HL-60/S4 (cell line): ENCODE measurements at regions not wholly inside any gene's neighbourhood (a gene's known extent, or its start where the extent isn't known, plus 50 kb on each side); places are given as distances from the start of the nearest gene placed in this dataset.

ENCODE experiments used
- in situ Hi-C: fragments of 300-500 bp; cut with MboI; formaldehyde crosslinking; loops from 2 replicates; pipeline ENCODE4 v1.14.3; 2022; ENCODE audit warnings: low sequenced_read_pairs

GRCh38 chr2:16283071-16283850 is 342.9 kb downstream of the MYCN start:
- in situ Hi-C loops, result no loop called here

DNA sequence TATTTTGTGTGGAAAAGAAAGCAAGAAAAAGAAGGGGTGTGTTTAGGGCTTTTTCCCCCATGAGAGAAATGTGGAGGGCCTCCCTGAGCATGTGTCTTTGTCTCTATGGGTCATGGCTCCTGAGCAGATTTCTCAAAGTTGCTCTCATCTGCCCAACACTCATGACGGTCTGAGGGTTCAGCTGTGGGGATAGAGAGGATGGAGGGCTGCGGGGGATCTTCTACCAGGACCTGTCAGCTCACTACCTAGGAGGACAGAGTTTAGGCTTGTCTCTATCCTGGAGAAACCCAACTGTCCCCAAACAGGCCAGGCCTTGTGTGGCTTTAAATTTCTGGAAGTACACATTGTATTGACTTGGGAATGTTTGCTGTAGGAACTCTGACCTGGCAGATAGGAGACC is 342.2 kb downstream of the MYCN start:
- in situ Hi-C loops, result no loop called here

- in situ Hi-C loops, result no loop called here
These were observed 341.3 kb downstream of the MYCN start for GRCh38 chr2:16281451-16282335.

- in situ Hi-C loops, result no loop called here
These were observed 339.7 kb downstream of the MYCN start for GRCh38 chr2:16280081-16280480.

DNA sequence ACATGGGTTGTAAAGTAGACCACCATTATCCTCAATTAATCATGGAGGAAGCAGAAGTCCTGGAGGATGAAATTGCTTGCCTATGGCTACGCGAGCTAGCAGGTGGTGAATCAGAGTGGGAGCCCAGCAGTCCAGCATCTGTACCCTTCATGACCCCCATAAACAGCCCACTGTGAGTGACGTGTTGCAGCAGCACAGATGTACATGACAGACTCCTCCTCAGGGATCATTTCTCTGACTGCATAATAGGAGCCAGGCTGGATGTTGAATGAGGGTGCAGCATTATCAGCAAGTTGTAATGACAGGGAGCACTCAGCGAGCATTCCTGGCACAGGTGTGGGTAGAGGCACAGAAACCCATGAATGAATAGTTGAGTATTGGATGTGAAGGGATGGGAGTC is 339.3 kb downstream of the MYCN start:
- in situ Hi-C loops, result no loop called here

- in situ Hi-C loops, result no loop called here
These were observed 338.8 kb downstream of the MYCN start for GRCh38 chr2:16279201-16279570.

- in situ Hi-C loops, result no loop called here
These were observed 338.3 kb downstream of the MYCN start for GRCh38 chr2:16278421-16279200.

DNA sequence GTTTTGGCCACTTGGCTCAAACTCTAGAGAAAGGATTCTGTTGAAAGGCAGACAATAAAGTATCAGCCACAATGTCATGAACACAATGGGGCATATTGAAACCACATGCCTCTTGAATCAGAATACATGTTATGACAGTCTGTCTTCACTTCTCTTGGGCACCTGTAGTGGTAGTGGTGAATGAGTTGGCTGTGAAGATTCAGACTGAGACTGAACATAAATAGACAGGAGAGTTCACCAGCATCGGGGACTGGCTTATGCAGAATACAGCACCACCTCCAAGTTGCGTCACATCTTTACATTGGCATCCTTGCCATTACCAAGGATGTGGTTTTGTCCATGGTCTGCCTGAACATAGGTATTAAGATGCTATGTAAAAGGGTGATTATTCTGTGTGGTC is 336.8 kb downstream of the MYCN start:
- in situ Hi-C loops, result no loop called here

- in situ Hi-C loops, result no loop called here
These were observed 335.3 kb downstream of the MYCN start for GRCh38 chr2:16275661-16276060.

- in situ Hi-C loops, result no loop called here
These were observed 334.8 kb downstream of the MYCN start for GRCh38 chr2:16275131-16275530.

- in situ Hi-C loops, result no loop called here
These were observed 332.8 kb downstream of the MYCN start for GRCh38 chr2:16273111-16273510.

GRCh38 chr2:16272038-16272788 is 331.9 kb downstream of the MYCN start:
- in situ Hi-C loops, result no loop called here

- in situ Hi-C loops, result no loop called here
These were observed 331.0 kb downstream of the MYCN start for GRCh38 chr2:16271231-16271896.

- in situ Hi-C loops, result no loop called here
These were observed 330.1 kb downstream of the MYCN start for GRCh38 chr2:16270441-16270840.

DNA sequence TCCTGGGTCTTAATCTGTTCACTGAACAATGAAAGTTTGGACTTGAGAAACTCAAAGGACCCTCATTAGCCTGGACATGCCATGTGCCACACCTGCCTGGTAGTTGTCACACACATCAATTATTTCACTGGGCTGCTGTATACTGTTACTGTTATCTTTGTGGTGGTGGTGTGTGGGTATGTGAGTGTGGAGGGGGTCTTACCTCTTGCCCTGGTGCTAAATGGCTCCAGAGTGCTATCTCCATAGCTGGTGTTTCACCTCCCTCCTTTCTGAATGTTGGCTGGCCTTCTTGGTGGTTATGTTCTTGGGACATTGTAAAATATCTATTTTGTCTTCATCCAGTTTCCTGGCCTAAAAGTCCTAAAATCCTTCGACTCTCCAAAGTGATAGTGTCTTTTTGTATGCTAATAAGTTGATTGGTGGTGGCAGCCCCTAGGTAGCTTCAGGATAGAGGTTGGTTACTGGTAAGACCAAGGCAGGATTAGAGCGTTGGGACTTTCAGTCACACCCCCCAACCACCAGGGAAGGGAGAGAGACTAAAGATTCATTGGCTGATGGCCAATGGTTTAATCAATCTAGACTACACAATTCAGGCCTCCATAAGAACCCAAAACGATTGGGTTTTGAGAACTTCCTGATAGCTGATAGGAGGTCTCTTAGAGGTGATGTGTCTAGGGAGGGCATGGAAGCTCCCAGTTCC is 328.1 kb downstream of the MYCN start:
- in situ Hi-C loops, result no loop called here

DNA sequence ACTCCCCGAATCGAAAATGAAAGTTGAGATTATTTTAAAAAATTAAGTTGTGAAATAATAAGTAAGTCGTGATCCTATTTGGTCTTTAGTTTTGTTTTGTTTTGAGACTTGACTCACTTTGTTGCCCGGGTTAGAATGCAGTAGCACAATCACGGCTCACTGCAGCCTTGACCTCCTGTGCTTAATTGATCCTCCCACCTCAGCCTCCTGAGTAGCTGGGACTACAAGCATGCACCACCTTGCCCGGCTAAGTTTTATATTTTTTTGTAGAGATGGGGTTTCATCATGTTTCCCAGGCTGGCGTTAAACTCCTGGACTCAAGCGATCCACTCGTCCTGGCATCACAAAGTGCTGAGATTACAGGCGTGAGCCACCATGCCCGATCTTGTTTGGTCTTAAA is 326.2 kb downstream of the MYCN start:
- in situ Hi-C loops, result no loop called here

- in situ Hi-C loops, result no loop called here
These were observed 324.7 kb downstream of the MYCN start for GRCh38 chr2:16264931-16265540.

DNA sequence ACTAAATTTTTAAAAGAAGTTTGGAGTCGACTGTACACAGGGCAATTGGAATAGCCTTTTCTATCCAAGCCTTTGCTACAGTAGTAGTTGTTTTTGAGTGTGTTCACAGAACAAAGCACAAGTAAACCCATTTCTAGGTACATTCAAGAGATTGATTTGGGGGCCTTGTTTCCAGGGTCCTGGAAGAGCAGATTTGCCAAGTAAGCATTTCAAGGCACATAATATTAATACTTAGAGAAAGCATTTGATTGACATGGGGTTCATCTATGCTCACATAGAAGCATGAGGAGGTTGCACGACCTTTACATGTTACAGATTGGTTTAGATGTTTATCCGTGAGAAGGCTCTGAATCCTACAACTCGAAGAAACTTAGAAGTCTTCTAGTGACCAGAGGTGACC is 324.1 kb downstream of the MYCN start:
- in situ Hi-C loops, result no loop called here

- in situ Hi-C loops, result no loop called here
These were observed 323.0 kb downstream of the MYCN start for GRCh38 chr2:16263241-16263890.
